DND-41 (cell line): ENCODE measurements at regions not wholly inside any gene's neighbourhood (a gene's known extent, or its start where the extent isn't known, plus 50 kb on each side); places are given as distances from the start of the nearest gene placed in this dataset.

Source experiments
- CTCF ChIP-seq: IDR thresholded peaks from 2 replicates; pipeline ENCODE4 v1.5.1; 2012; ENCODE audit warnings: borderline replicate concordance, low read length, moderate library complexity, mild to moderate bottlenecking; ENCODE audit not compliant: poor library complexity, severe bottlenecking; ENCODE audit errors: extremely low read depth
- EZH2 ChIP-seq: IDR thresholded peaks from 3 replicates; pipeline ENCODE4 v1.6.1; 2012; ENCODE audit warnings: borderline replicate concordance, low read depth, mild to moderate bottlenecking, moderate library complexity, low read length, inconsistent platforms; ENCODE audit not compliant: severe bottlenecking

- TF ChIP-seq EZH2 (no peak), CTCF (no peak)
Observed at GRCh38 chr7:20475756-20476155, 139.7 kb upstream of the ABCB5 start.
